HepG2 (cell line): ENCODE measurements at regions not wholly inside any gene's neighbourhood (a gene's known extent, or its start where the extent isn't known, plus 50 kb on each side); places are given as distances from the start of the nearest gene placed in this dataset.
A peak's percentile ranks its signal among the peaks of the same experiment; 100 is the strongest.

Experiments
- ADNP ChIP-seq: sonication (generic); formaldehyde crosslinking; IDR thresholded peaks from 2 replicates; pipeline ENCODE4 v1.4.0; 2020; ENCODE audit warnings: missing genetic modification reagents
- ARID4A ChIP-seq: sonication (generic); formaldehyde crosslinking; IDR thresholded peaks from 2 replicates; pipeline ENCODE4 v1.5.0; 2020; ENCODE audit warnings: mild to moderate bottlenecking, missing genetic modification reagents, borderline replicate concordance
- CSRNP1 ChIP-seq: sonication (generic); formaldehyde crosslinking; IDR thresholded peaks from 2 replicates; pipeline ENCODE4 v1.8.1; 2023; ENCODE audit warnings: mild to moderate bottlenecking, missing genetic modification reagents
- FOXA3 ChIP-seq: IDR thresholded peaks from 2 replicates; pipeline ENCODE4 v1.6.1; 2016; ENCODE audit warnings: missing genetic modification reagents, missing compliant biosample characterization
- GABPA ChIP-seq, 2 experiments: IDR thresholded peaks; 2 replicates each; pipeline ENCODE4 v1.6.1; 2011 to 2016; ENCODE audit warnings: low read depth in 2 of 2, low read length in 1 of 2, missing biosample characterization in 1 of 2, missing genetic modification characterization in 1 of 2
- NR1H2 ChIP-seq: sonication (generic); formaldehyde crosslinking; IDR thresholded peaks from 2 replicates; pipeline ENCODE4 v1.8.1; 2022; ENCODE audit warnings: low read depth, missing genetic modification reagents, borderline replicate concordance
- SALL1 ChIP-seq: sonication (generic); formaldehyde crosslinking; IDR thresholded peaks from 2 replicates; pipeline ENCODE4 v1.8.0; 2022; ENCODE audit warnings: mild to moderate bottlenecking, missing genetic modification reagents
- SMARCC2 ChIP-seq: fragments of 450-650 bp; IDR thresholded peaks from 2 replicates; pipeline ENCODE4 v1.6.1; 2017; ENCODE audit warnings: antibody characterized with exemption, mild to moderate bottlenecking
- SP4 ChIP-seq: sonication (generic); formaldehyde crosslinking; IDR thresholded peaks from 2 replicates; pipeline ENCODE4 v1.8.1; 2023; ENCODE audit warnings: mild to moderate bottlenecking, missing genetic modification reagents
- ZBTB25 ChIP-seq: IDR thresholded peaks from 2 replicates; pipeline ENCODE4 v1.6.1; 2018; ENCODE audit warnings: missing genetic modification reagents
- ZFP1 ChIP-seq: IDR thresholded peaks from 2 replicates; pipeline ENCODE4 v1.6.1; 2016
- ZMYM2 ChIP-seq: sonication (generic); formaldehyde crosslinking; IDR thresholded peaks from 2 replicates; pipeline ENCODE4 v1.8.0; 2022; ENCODE audit warnings: mild to moderate bottlenecking, missing genetic modification reagents
- ZNF230 ChIP-seq: sonication (generic); formaldehyde crosslinking; IDR thresholded peaks from 2 replicates; pipeline ENCODE4 v1.4.0; 2020; ENCODE audit warnings: mild to moderate bottlenecking, missing genetic modification reagents
- ZNF251 ChIP-seq: sonication (generic); formaldehyde crosslinking; IDR thresholded peaks from 2 replicates; pipeline ENCODE4 v1.9.0; 2021; ENCODE audit warnings: mild to moderate bottlenecking, missing genetic modification reagents
- ZNF414 ChIP-seq: sonication (generic); formaldehyde crosslinking; IDR thresholded peaks from 2 replicates; pipeline ENCODE4 v1.5.0; 2020; ENCODE audit warnings: missing genetic modification reagents
- ZNF574 ChIP-seq: sonication (generic); formaldehyde crosslinking; IDR thresholded peaks from 2 replicates; pipeline ENCODE4 v1.4.0; 2020; ENCODE audit warnings: missing genetic modification reagents
- ZNF703 ChIP-seq: sonication (generic); formaldehyde crosslinking; IDR thresholded peaks from 2 replicates; pipeline ENCODE4 v1.5.1; 2020; ENCODE audit warnings: missing genetic modification reagents, mild to moderate bottlenecking, moderate library complexity, borderline replicate concordance
- ZSCAN25 ChIP-seq: sonication (generic); formaldehyde crosslinking; IDR thresholded peaks from 2 replicates; pipeline ENCODE4 v1.8.0; 2022; ENCODE audit warnings: mild to moderate bottlenecking, missing genetic modification reagents

- peak; percentile 41; the same call in 1 of the 2 replicates for TF ChIP-seq ARID4A (CRISPR knock-in tag)
- TF ChIP-seq ZBTB25 (CRISPR knock-in tag), result peak; percentile 66; the same call in 1 of the 2 replicates
- no peak for TF ChIP-seq ZNF230 (CRISPR knock-in tag)
- peak; percentile 37; the same call in 1 of the 2 replicates for TF ChIP-seq SP4
- TF ChIP-seq SALL1 (CRISPR knock-in tag), result peak; percentile 90; the same call in 1 of the 2 replicates
- no peak for TF ChIP-seq GABPA (IDR thresholded peaks at IDR 0.05; ENCODE audit: low read depth, low read length)
- TF ChIP-seq GABPA (CRISPR knock-in tag; IDR thresholded peaks at IDR 0.05; ENCODE audit: low read depth), result no peak; the same call in 1 of the 2 replicates
- 0 out of 2 replicates have a peak, but pooled peaks have one; percentile 5 for TF ChIP-seq ADNP (CRISPR knock-in tag)
- peak; percentile 54; the same call in 1 of the 2 replicates for TF ChIP-seq ZNF414 (CRISPR knock-in tag)
- TF ChIP-seq ZFP1 (CRISPR knock-in tag), result peak; percentile 70; the same call in 1 of the 2 replicates
- TF ChIP-seq FOXA3 (CRISPR knock-in tag), result peak; percentile 95
- TF ChIP-seq NR1H2 (CRISPR knock-in tag), result no peak
- TF ChIP-seq ZNF574 (CRISPR knock-in tag), result peak; percentile 51; the same call in 1 of the 2 replicates
- TF ChIP-seq ZNF703, result no peak
- no peak for TF ChIP-seq ZNF251 (CRISPR knock-in tag)
- 0 out of 2 replicates have a peak, but pooled peaks have one; percentile 44 for TF ChIP-seq SMARCC2
- peak; percentile 70 for TF ChIP-seq ZMYM2
- TF ChIP-seq ZSCAN25, result 0 out of 2 replicates have a peak, but pooled peaks have one; percentile 17
- no peak for TF ChIP-seq CSRNP1 (CRISPR knock-in tag)
Measured at GRCh38 chr2:216571178-216571908, 61.9 kb upstream of the IGFBP2 start (continued).
